Spleen (tissue), 11 donors: ENCODE measurements at regions not wholly inside any gene's neighbourhood (a gene's known extent, or its start where the extent isn't known, plus 50 kb on each side); places are given as distances from the start of the nearest gene placed in this dataset.

Source experiments
- DNase-seq: peaks from one replicate; pipeline ENCODE4 v3.0.0-alpha.2; 2020
- H3K27ac ChIP-seq, 8 donors: fragments of 200-600 bp; sonication (generic) in 7 of 8; 1 replicate in 4 of 8; 2 replicates in 4 of 8; pipeline versions ENCODE4 v1.5.0 to v1.8.0; 2016 to 2021; ENCODE audit warnings: inconsistent platforms in 4 of 8, mild to moderate bottlenecking in 4 of 8, moderate library complexity in 1 of 8
- H3K27me3 ChIP-seq, 7 donors: fragments of 200-600 bp; sonication (generic) in 6 of 7; replicated peaks in 1 of 7; 1 replicate in 4 of 7; 2 replicates in 3 of 7; pipeline versions ENCODE4 v1.5.0 to v1.8.0; 2016 to 2021; ENCODE audit warnings: inconsistent platforms in 3 of 7, mild to moderate bottlenecking in 1 of 7
- H3K36me3 ChIP-seq, 6 donors: fragments of 200-600 bp; sonication (generic) in 5 of 6; 1 replicate in 4 of 6; 2 replicates in 2 of 6; pipeline versions ENCODE4 v1.5.0 to v1.8.0; 2016 to 2021; ENCODE audit warnings: inconsistent platforms in 2 of 6
- H3K4me1 ChIP-seq, 6 donors: fragments of 200-600 bp; sonication (generic) in 5 of 6; 1 replicate in 3 of 6; 2 replicates in 3 of 6; pipeline versions ENCODE4 v1.5.0 to v1.8.0; 2016 to 2021; ENCODE audit warnings: inconsistent platforms in 3 of 6
- H3K4me3 ChIP-seq, 8 donors: fragments of 200-600 bp; sonication (generic) in 7 of 8; 1 replicate in 4 of 8; 2 replicates in 4 of 8; pipeline versions ENCODE4 v1.5.0 to v1.8.0; 2016 to 2021; ENCODE audit warnings: inconsistent platforms in 4 of 8, mild to moderate bottlenecking in 4 of 8, moderate library complexity in 2 of 8
- H3K9me3 ChIP-seq, 8 donors: fragments of 200-600 bp; sonication (generic) in 7 of 8; 1 replicate in 4 of 8; 2 replicates in 4 of 8; pipeline versions ENCODE4 v1.5.0 to v1.8.0; 2016 to 2021; ENCODE audit warnings: inconsistent platforms in 4 of 8
- POLR2A ChIP-seq, 3 donors: fragments of 450-650 bp; IDR thresholded peaks; one replicate each; pipeline ENCODE4 v1.5.1; 2017; ENCODE audit warnings: antibody characterized with exemption in 3 of 3, mild to moderate bottlenecking in 1 of 3
- POLR2AphosphoS5 ChIP-seq, 3 donors: sonication (generic); formaldehyde crosslinking; IDR thresholded peaks; one replicate each; pipeline ENCODE4 v1.5.1; 2017; ENCODE audit warnings: antibody characterized with exemption in 3 of 3
- WGBS, 5 donors: extraction: QIAGEN DNeasy Blood & Tissue Kit in 3 of 5; methylation state at CpG; one replicate each; pipeline versions ENCODE4 v1.1.5 to v1.1.7; 2013 to 2018; 5-methylcytosine and 5-hydroxymethylcytosine counted together
- intact Hi-C: fragments of 100-400 bp; cut with DNase I; formaldehyde crosslinking; loops from one replicate; pipeline ENCODE4 v1.15.0; 2023; ENCODE audit warnings: low total_unique reads
- TF ChIP-seq, protein P1 (sequence below), 11 experiments: fragments of 200-600 bp in 7 of 11; fragments of 450-650 bp in 4 of 11; sonication (generic) in 4 of 11; IDR thresholded peaks in 8 of 11; conservative IDR thresholded peaks in 3 of 11; 1 replicate in 7 of 11; 2 replicates in 4 of 11; pipeline versions ENCODE4 v1.4.0 to v1.8.0; 2016 to 2021; ENCODE audit warnings: antibody characterized with exemption in 11 of 11, inconsistent platforms in 4 of 11, mild to moderate bottlenecking in 1 of 11
- donor health status: healthy with polysubstance abuse.
- donor health status: DM: no; HTN: no; CAD: no; lungs with moderate emphysema.
- donor health status: DM: no; HTN: no; CAD: no.
- donor health status: Bipolar disorder and iron deficiency.
- donor health status: healthy.
- donor health status: DM: no; HTN: no; CAD: no.
- donor health status: DM: yes; HTN: yes; CAD: no.

DNA sequence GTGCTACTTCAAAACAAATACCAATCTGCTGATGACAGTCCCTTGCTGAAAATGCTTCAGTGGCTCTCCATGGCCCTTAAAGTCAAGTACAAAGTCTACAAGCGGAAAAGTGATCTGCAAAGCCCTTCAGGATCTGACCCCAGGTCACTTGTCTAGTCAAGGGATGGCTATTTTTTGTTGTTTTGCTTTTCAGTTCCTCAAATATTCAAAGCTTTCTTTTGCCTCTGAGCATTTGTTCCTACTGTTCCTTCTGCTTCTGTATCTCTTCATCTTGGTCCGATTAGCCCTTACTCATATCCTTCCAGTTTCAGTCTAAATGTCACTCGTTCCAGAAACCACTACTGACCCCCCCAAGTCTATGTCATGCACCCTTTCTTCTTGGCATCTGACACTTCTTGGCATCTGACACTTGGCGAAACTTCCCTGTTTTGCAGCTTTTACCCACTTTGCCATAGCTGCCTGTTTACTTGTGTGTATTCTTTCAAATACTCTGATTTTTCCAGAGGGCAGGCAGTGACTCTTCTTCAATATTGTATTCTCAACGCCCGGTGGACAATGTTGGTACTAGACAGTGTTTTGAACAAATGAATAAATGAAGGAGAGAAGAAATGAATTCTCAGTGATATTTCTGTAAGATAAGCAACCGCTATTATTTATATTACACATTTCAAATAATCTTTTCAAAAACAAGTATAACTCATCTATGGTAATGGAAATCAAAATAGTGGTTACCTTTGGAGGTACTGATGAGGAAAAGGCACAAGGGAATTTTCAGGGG, 175.9 kb upstream of the FN1 start:
- H3K9me3 ChIP-seq, result no peaks in the 10 kb centered on the region
- 61 to 74% (median 70%) methylated on average over 7 of the region's 7 CpGs for WGBS, 5 donors
- DNase-seq, result no peak
- TF ChIP-seq POLR2A (IDR thresholded peaks at IDR 0.05), result no peak
- TF ChIP-seq, protein P1, sequence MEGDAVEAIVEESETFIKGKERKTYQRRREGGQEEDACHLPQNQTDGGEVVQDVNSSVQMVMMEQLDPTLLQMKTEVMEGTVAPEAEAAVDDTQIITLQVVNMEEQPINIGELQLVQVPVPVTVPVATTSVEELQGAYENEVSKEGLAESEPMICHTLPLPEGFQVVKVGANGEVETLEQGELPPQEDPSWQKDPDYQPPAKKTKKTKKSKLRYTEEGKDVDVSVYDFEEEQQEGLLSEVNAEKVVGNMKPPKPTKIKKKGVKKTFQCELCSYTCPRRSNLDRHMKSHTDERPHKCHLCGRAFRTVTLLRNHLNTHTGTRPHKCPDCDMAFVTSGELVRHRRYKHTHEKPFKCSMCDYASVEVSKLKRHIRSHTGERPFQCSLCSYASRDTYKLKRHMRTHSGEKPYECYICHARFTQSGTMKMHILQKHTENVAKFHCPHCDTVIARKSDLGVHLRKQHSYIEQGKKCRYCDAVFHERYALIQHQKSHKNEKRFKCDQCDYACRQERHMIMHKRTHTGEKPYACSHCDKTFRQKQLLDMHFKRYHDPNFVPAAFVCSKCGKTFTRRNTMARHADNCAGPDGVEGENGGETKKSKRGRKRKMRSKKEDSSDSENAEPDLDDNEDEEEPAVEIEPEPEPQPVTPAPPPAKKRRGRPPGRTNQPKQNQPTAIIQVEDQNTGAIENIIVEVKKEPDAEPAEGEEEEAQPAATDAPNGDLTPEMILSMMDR (IDR thresholded peaks at IDR 0.05 in 8 of 11, conservative IDR thresholded peaks at IDR 0.05 in 3 of 11), result no peak
- no peak for TF ChIP-seq POLR2AphosphoS5 (IDR thresholded peaks at IDR 0.05)
- H3K4me1 ChIP-seq, result peaks cover 0 to 9% (median 0%) of the 10 kb centered on the region in 6 donors
- intact Hi-C loops, result no loop called here
- H3K27me3 ChIP-seq, result no peaks in the 10 kb centered on the region
- H3K27ac ChIP-seq, result no peak overlapping the region
- no peak overlapping the region for H3K4me3 ChIP-seq
- no peaks in the 10 kb centered on the region for H3K36me3 ChIP-seq

DNA sequence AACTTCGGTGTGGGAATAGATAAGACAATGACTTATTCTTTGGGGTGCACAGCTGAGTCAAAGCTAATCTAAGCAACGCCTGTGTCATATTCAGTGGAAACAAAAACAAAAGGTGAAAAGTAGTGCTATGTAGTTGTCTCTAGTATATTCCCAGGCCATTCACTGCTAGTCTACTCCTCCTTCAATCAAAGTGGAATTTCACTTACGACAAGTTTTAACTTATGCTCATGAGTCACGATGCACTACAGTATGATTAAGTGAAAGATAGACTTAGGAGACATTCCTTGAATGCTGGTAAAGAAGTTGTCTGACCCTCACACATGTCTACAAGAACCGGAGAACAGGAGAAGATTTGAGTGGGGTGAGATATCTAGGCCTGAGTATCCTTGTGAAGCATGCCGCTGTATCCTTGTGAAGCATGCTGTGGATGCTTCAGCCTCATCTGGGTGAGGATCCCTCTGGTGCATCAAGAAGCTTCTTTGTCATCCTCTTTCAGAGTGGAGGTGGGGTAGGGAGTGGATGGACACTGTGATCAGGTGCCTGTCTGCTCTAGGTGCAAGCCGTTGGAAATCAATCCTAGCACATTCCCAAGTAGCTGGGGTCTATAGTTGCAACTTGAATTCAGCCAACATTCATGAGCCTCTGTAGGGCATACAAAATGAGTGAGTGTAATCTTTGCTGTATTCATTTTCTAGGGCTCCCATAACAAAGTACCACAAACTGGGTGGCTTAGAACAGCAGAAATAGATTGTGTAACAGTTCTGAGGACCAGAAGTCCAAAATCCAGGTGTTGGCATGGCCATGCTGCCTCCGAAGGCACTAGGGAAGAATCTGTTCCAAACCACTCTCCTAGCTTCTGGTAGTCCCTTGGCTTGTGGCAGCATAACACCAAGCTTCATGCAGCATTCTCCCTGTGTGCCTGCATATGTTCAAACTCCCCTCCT, 173.5 kb upstream of the FN1 start:
- Histone ChIP-seq H3K4me3 (no peak overlapping the region), H3K27me3 (no peaks in the 10 kb centered on the region), H3K36me3 (no peaks in the 10 kb centered on the region), H3K27ac (no peak overlapping the region), H3K9me3 (no peaks in the 10 kb centered on the region), H3K4me1 (no peaks in the 10 kb centered on the region)
- intact Hi-C loops, result no loop called here
- TF ChIP-seq, protein P1 (IDR thresholded peaks at IDR 0.05 in 8 of 11, conservative IDR thresholded peaks at IDR 0.05 in 3 of 11), result no peak
- TF ChIP-seq POLR2A (IDR thresholded peaks at IDR 0.05), result no peak
- TF ChIP-seq POLR2AphosphoS5 (IDR thresholded peaks at IDR 0.05), result no peak
- no peak for DNase-seq
- 87 to 94% (median 90%) methylated on average over 8 of the region's 8 CpGs for WGBS, 5 donors

DNA sequence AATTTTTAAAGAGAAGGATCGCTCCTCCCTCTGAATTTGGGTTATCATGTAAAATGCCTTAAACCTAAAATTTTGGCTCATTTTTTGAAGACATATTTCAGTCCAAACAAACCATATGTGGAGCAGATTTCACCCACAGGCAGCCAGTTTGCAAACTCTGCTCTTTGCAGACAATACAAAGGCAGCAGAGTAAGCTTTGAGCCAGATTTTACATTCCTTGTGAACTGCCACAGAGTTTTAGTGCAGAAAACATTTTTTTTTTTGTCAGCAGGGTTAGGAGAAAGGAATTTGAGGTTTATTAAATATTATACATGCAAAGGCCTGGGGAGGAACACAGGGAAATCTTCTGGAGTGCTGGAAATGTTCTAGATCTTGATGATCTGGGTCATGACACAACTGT, 171.9 kb upstream of the FN1 start:
- Histone ChIP-seq H3K27me3 (no peaks in the 10 kb centered on the region), H3K4me1 (no peaks in the 10 kb centered on the region), H3K9me3 (no peaks in the 10 kb centered on the region), H3K4me3 (no peak overlapping the region), H3K36me3 (no peaks in the 10 kb centered on the region), H3K27ac (no peak overlapping the region)
- intact Hi-C loops, result no loop called here
- TF ChIP-seq POLR2AphosphoS5 (IDR thresholded peaks at IDR 0.05) (no peak), POLR2A (IDR thresholded peaks at IDR 0.05) (no peak)
- TF ChIP-seq, protein P1 (IDR thresholded peaks at IDR 0.05 in 8 of 11, conservative IDR thresholded peaks at IDR 0.05 in 3 of 11), result no peak
- 80 to 97% (median 95%) methylated on average over 1 of the region's 1 CpG for WGBS, 5 donors
- DNase-seq, result no peak

DNA sequence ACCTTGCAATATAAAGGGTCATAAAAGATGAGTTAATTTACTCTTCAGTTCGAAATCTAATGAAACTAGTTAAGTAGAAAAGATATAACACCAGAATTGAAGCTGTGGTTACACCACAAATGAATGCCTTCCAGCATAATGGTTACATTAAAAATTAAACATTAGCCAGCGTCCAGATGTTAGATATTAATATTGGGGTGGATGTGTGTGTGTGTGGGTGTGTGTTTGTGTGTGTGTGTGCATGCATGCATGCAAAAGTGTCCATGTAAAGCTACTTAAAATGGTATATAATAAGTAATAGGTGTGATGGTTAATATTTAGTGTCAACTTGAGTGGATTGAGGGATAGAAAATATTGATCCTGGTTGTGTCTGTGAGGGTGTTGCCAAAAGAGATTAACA, 170.4 kb upstream of the FN1 start:
- Histone ChIP-seq H3K9me3 (no peaks in the 10 kb centered on the region), H3K27me3 (no peaks in the 10 kb centered on the region), H3K36me3 (no peaks in the 10 kb centered on the region), H3K4me1 (no peaks in the 10 kb centered on the region), H3K4me3 (no peak overlapping the region), H3K27ac (no peak overlapping the region)
- intact Hi-C loops, result no loop called here
- no peak for DNase-seq
- TF ChIP-seq POLR2A (IDR thresholded peaks at IDR 0.05), result no peak
- TF ChIP-seq POLR2AphosphoS5 (IDR thresholded peaks at IDR 0.05), result no peak
- TF ChIP-seq, protein P1 (IDR thresholded peaks at IDR 0.05 in 8 of 11, conservative IDR thresholded peaks at IDR 0.05 in 3 of 11), result no peak
- WGBS, 5 donors, result 78 to 86% (median 83%) methylated on average over 2 of the region's 2 CpGs
